ENCODE measurements at regions not wholly inside any gene's neighbourhood (a gene's known extent, or its start where the extent isn't known, plus 50 kb on each side); places are given as distances from the start of the nearest gene placed in this dataset.

DNA sequence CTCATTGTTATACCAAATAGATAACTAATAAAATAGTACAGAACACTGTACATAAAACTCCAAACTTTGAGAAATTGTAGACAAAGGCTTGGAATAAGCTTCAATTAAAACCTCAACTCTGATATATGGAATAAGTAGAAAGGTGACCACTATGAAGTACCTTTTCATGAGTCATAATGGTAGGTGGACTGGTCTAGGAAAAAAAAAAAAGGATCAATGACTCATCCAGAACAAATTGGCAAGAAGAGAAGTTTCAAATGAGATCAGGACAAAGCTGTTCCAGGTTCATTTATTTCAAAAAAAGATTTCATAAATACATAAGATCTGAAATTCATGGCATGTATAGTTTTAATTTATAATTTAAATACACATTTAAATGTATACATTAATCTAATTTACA lies 769.7 kb downstream of the SUCLG1 start:
- TF ChIP-seq, protein P1, sequence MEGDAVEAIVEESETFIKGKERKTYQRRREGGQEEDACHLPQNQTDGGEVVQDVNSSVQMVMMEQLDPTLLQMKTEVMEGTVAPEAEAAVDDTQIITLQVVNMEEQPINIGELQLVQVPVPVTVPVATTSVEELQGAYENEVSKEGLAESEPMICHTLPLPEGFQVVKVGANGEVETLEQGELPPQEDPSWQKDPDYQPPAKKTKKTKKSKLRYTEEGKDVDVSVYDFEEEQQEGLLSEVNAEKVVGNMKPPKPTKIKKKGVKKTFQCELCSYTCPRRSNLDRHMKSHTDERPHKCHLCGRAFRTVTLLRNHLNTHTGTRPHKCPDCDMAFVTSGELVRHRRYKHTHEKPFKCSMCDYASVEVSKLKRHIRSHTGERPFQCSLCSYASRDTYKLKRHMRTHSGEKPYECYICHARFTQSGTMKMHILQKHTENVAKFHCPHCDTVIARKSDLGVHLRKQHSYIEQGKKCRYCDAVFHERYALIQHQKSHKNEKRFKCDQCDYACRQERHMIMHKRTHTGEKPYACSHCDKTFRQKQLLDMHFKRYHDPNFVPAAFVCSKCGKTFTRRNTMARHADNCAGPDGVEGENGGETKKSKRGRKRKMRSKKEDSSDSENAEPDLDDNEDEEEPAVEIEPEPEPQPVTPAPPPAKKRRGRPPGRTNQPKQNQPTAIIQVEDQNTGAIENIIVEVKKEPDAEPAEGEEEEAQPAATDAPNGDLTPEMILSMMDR (conservative IDR thresholded peaks at IDR 0.05 in 1 of 2, IDR thresholded peaks at IDR 0.05 in 1 of 2; ENCODE audit: low read depth in 1 of 2, low read length in 2 of 2), result no peak
- TF ChIP-seq EZH2 (IDR thresholded peaks at IDR 0.05; ENCODE audit: low read length, missing control alignments), result no peak

Measured in fibroblast of lung (primary cell).